ENCODE measurements at regions not wholly inside any gene's neighbourhood (a gene's known extent, or its start where the extent isn't known, plus 50 kb on each side); places are given as distances from the start of the nearest gene placed in this dataset.
A peak's percentile ranks its signal among the peaks of the same experiment; 100 is the strongest.

DNA sequence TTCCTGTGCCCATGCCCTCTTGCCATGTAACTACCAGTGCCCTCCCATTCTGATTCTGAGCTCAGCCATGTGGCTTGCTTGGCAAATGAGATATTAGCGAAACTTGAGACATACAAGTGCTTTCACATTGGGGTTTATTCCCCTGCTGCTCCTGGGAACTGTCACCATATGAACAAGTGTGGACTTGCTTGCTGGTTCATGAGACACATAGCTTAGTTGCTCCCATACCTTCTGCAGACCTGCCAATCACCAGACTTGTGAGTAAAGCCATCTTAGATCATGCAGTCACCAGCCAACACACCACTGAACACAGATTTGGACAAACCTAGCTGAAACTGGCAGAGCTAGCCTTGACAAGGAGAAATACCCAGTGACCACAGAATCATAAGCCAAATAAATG is 155.1 kb downstream of the SS18 start:
- Histone ChIP-seq H3K9me2 (ENCODE audit: insufficient read depth) (no peaks in the 10 kb centered on the region), H3K4me1 (ENCODE audit: insufficient read depth) (peaks cover 8% of the 10 kb centered on the region; the same call in 1 of the 2 replicates), H4K20me1 (replicated peaks; ENCODE audit: insufficient read depth) (no peaks in the 10 kb centered on the region), H3K79me2 (replicated peaks; ENCODE audit: insufficient read depth) (no peaks in the 10 kb centered on the region), H3K27me3 (ENCODE audit: insufficient read depth) (no peaks in the 10 kb centered on the region), H3K4me2 (no peak overlapping the region), H3F3A (replicated peaks; ENCODE audit: low read depth) (no peaks in the 10 kb centered on the region), H3K36me3 (ENCODE audit: insufficient read depth) (no peaks in the 10 kb centered on the region), H2AFZ (no peak overlapping the region), H3K4me3 (no peak overlapping the region), H3K27ac (ENCODE audit: low read depth) (no peak overlapping the region)
- no peak overlapping the region for H3K4me3 Mint-ChIP-seq
- TF ChIP-seq, protein P1, sequence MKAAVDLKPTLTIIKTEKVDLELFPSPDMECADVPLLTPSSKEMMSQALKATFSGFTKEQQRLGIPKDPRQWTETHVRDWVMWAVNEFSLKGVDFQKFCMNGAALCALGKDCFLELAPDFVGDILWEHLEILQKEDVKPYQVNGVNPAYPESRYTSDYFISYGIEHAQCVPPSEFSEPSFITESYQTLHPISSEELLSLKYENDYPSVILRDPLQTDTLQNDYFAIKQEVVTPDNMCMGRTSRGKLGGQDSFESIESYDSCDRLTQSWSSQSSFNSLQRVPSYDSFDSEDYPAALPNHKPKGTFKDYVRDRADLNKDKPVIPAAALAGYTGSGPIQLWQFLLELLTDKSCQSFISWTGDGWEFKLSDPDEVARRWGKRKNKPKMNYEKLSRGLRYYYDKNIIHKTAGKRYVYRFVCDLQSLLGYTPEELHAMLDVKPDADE (IDR thresholded peaks at IDR 0.05): no peak
- TF ChIP-seq ZNF331 (CRISPR knock-in tag; IDR thresholded peaks at IDR 0.05; ENCODE audit: low read depth) (no peak), EZH2phosphoT487 (IDR thresholded peaks at IDR 0.05; ENCODE audit: unreplicated experiment) (no peak), ZNF114 (CRISPR knock-in tag; IDR thresholded peaks at IDR 0.05) (no peak), CREB1 (CRISPR knock-in tag; IDR thresholded peaks at IDR 0.05; ENCODE audit: low read depth) (no peak)
- TF ChIP-seq, protein P2, sequence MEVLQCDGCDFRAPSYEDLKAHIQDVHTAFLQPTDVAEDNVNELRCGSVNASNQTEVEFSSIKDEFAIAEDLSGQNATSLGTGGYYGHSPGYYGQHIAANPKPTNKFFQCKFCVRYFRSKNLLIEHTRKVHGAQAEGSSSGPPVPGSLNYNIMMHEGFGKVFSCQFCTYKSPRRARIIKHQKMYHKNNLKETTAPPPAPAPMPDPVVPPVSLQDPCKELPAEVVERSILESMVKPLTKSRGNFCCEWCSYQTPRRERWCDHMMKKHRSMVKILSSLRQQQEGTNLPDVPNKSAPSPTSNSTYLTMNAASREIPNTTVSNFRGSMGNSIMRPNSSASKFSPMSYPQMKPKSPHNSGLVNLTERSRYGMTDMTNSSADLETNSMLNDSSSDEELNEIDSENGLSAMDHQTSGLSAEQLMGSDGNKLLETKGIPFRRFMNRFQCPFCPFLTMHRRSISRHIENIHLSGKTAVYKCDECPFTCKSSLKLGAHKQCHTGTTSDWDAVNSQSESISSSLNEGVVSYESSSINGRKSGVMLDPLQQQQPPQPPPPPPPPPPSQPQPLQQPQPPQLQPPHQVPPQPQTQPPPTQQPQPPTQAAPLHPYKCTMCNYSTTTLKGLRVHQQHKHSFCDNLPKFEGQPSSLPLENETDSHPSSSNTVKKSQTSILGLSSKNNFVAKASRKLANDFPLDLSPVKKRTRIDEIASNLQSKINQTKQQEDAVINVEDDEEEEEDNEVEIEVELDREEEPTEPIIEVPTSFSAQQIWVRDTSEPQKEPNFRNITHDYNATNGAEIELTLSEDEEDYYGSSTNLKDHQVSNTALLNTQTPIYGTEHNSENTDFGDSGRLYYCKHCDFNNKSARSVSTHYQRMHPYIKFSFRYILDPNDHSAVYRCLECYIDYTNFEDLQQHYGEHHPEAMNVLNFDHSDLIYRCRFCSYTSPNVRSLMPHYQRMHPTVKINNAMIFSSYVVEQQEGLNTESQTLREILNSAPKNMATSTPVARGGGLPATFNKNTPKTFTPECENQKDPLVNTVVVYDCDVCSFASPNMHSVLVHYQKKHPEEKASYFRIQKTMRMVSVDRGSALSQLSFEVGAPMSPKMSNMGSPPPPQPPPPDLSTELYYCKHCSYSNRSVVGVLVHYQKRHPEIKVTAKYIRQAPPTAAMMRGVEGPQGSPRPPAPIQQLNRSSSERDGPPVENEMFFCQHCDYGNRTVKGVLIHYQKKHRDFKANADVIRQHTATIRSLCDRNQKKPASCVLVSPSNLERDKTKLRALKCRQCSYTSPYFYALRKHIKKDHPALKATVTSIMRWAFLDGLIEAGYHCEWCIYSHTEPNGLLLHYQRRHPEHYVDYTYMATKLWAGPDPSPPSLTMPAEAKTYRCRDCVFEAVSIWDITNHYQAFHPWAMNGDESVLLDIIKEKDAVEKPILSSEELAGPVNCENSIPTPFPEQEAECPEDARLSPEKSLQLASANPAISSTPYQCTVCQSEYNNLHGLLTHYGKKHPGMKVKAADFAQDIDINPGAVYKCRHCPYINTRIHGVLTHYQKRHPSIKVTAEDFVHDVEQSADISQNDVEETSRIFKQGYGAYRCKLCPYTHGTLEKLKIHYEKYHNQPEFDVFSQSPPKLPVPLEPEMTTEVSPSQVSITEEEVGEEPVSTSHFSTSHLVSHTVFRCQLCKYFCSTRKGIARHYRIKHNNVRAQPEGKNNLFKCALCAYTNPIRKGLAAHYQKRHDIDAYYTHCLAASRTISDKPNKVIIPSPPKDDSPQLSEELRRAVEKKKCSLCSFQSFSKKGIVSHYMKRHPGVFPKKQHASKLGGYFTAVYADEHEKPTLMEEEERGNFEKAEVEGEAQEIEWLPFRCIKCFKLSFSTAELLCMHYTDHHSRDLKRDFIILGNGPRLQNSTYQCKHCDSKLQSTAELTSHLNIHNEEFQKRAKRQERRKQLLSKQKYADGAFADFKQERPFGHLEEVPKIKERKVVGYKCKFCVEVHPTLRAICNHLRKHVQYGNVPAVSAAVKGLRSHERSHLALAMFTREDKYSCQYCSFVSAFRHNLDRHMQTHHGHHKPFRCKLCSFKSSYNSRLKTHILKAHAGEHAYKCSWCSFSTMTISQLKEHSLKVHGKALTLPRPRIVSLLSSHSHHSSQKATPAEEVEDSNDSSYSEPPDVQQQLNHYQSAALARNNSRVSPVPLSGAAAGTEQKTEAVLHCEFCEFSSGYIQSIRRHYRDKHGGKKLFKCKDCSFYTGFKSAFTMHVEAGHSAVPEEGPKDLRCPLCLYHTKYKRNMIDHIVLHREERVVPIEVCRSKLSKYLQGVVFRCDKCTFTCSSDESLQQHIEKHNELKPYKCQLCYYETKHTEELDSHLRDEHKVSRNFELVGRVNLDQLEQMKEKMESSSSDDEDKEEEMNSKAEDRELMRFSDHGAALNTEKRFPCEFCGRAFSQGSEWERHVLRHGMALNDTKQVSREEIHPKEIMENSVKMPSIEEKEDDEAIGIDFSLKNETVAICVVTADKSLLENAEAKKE (CRISPR knock-in tag; IDR thresholded peaks at IDR 0.05): no peak
- peak overlapping the region; percentile 8; the same call in 1 of the 2 replicates for H3K27ac Mint-ChIP-seq
- H3K9me3 Mint-ChIP-seq: no peaks in the 10 kb centered on the region; the same call in 2 of the 3 replicates
- DNase-seq (ENCODE audit: low spot score) (no peak), ATAC-seq (no peak)
- no peaks in the 10 kb centered on the region for H3K27me3 Mint-ChIP-seq (ENCODE audit: insufficient read depth, low read depth, poor library complexity)
- peaks cover 10% of the 10 kb centered on the region for H3K4me1 Mint-ChIP-seq
- no peaks in the 10 kb centered on the region for H3K36me3 Mint-ChIP-seq (ENCODE audit: low read depth)

Data from GM23338 (cell line).